ENCODE measurements at regions not wholly inside any gene's neighbourhood (a gene's known extent, or its start where the extent isn't known, plus 50 kb on each side); places are given as distances from the start of the nearest gene placed in this dataset.
"Not testable (repeated sequence)": the region's sequence is repeated elsewhere in the genome, so short reads cannot be mapped to it uniquely, and the experiment has no call there.

DNA sequence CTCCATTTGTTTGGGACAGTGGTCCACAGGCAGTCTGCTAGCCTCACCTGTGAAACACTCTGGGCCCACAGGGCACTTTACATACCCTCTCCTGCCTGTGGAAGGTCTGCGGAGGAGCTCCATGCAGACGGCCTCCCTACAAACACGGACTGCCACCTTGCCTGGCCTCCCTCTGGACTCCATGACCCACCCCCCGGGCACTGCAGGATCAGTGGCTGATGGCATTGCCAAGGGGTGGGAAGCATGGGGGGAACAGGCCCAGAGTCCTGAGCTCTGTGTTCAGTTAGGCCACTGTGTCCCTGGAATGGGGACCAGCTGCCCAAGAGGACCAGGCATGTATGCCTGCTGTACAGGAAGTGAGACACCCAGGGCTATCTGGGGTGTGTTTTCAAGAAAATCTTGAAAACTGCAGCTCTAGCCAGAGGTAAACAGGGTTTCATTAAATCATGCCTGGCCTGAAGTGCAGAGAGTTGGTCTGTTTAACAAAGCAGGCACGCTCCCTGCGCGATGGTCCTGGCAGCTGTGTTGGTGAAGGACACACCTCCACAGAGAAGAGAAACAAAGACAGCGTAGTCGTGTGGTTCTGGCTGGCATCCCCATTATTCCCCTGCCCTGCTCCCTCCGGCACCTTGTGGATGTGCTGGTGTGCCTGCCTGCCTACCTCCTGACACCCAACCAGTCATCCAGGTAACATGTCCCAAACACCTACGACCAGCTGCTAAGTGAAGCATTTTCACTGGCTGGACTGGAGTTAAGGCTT, 470.8 kb upstream of the ZMIZ1 start:
- H3K36me3 ChIP-seq (ENCODE audit: control insufficient read depth, insufficient read depth, low read length), result no peaks in the 10 kb centered on the region
- H3K4me3 ChIP-seq (ENCODE audit: low read length), result no peak overlapping the region
- no peaks in the 10 kb centered on the region for H3K9me3 ChIP-seq (ENCODE audit: control insufficient read depth, low read depth, low read length)
- H3K27ac ChIP-seq (ENCODE audit: low read length), result no peak overlapping the region
- WGBS (ENCODE audit: insufficient coverage, low lambda C conversion rate), result no CpG with 5 or more reads among the region's 11 CpGs
- DNase-seq, result no peak
- H3K27me3 ChIP-seq (ENCODE audit: control insufficient read depth, insufficient read depth, low read length), result no peaks in the 10 kb centered on the region
- H3K4me1 ChIP-seq (ENCODE audit: control insufficient read depth, insufficient read depth, low read length), result peaks cover 19% of the 10 kb centered on the region

DNA sequence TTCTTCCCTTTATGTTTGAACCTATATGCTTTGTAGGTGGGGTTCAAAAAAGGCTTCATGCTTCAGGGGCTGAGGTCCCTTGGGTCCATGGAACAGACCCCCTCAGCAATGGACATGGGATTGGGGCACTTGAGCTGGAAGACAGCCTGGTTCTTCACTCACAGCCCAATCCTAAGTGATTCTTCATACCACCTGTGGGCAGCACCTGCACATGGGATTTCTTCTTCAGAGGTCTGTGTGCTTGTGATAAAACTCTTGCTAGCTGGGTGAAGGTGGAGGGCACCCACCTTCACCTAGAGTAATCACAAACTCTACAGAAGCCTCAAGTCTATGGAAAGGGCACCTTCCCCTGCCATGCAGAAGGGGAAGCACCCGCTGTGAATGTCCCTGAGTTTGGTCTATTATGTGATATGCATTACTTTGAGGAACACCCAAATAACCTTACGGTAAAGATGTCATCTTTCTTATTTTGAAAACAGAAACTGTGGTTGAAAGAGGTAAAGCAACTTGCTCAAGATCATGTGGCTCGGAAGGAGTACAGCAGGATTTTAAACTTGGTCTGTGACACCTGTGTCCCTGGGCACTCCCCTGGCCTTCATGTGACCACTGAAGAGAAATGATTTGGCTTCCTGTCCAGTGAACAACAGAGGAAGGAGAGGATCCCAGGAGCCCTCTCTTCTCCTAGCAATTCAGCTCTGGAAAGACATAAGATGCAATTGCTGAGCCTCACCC, 469.5 kb upstream of the ZMIZ1 start:
- H3K36me3 ChIP-seq (ENCODE audit: control insufficient read depth, insufficient read depth, low read length), result no peaks in the 10 kb centered on the region
- no peak overlapping the region for H3K27ac ChIP-seq (ENCODE audit: low read length)
- DNase-seq, result no peak
- 88% methylated on average over 1 of the region's 3 CpGs for WGBS (ENCODE audit: insufficient coverage, low lambda C conversion rate)
- no peak overlapping the region for H3K4me3 ChIP-seq (ENCODE audit: low read length)
- peaks cover 18% of the 10 kb centered on the region for H3K4me1 ChIP-seq (ENCODE audit: control insufficient read depth, insufficient read depth, low read length)
- no peaks in the 10 kb centered on the region for H3K9me3 ChIP-seq (ENCODE audit: control insufficient read depth, low read depth, low read length)
- no peaks in the 10 kb centered on the region for H3K27me3 ChIP-seq (ENCODE audit: control insufficient read depth, insufficient read depth, low read length)

DNA sequence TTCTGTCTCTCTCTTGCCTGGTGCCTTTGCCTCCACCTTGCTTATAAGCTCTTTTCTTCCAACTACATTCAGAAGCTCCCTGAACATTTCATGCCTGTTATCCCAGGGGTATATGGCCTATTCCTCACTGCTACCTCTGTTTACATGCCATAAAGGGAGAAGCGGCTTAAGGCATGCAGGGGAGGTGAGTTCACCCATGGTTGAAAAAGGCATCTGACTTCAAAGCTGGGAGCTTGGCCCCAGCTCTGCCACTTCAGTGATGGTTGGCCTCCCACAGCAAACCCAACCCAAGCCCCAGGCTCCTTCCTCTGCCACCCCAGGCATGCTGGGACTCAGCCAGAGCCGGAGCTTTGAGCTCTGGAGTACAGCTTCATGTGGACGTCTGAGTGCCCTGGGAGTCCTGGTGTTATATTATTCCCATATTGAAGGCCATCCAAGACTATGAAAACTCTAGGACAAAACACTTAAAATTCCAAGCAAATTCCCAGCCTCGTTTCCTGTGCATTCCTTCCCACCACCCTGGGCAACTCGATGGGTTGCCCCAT, 468.6 kb upstream of the ZMIZ1 start:
- WGBS (ENCODE audit: insufficient coverage, low lambda C conversion rate), result no CpG with 5 or more reads among the region's 5 CpGs
- Histone ChIP-seq H3K9me3 (ENCODE audit: control insufficient read depth, low read depth, low read length) (no peaks in the 10 kb centered on the region), H3K27me3 (ENCODE audit: control insufficient read depth, insufficient read depth, low read length) (no peaks in the 10 kb centered on the region)

GRCh38 chr10:78600740-78601139, 468.0 kb upstream of the ZMIZ1 start:
- WGBS (ENCODE audit: insufficient coverage, low lambda C conversion rate), result 100% methylated on average over 1 of the region's 3 CpGs
- Histone ChIP-seq H3K4me1 (ENCODE audit: control insufficient read depth, insufficient read depth, low read length) (peaks cover 10% of the 10 kb centered on the region), H3K27me3 (ENCODE audit: control insufficient read depth, insufficient read depth, low read length) (no peaks in the 10 kb centered on the region), H3K27ac (ENCODE audit: low read length) (no peak overlapping the region), H3K4me3 (ENCODE audit: low read length) (no peak overlapping the region), H3K9me3 (ENCODE audit: control insufficient read depth, low read depth, low read length) (no peaks in the 10 kb centered on the region), H3K36me3 (ENCODE audit: control insufficient read depth, insufficient read depth, low read length) (no peaks in the 10 kb centered on the region)
- DNase-seq, result peak; percentile 62 to 83

More for the DNA sequence above, 468.6 kb upstream of the ZMIZ1 start:
- DNase-seq, result no peak
- H3K36me3 ChIP-seq (ENCODE audit: control insufficient read depth, insufficient read depth, low read length), result no peaks in the 10 kb centered on the region
- no peak overlapping the region for H3K4me3 ChIP-seq (ENCODE audit: low read length)
- H3K4me1 ChIP-seq (ENCODE audit: control insufficient read depth, insufficient read depth, low read length), result peaks cover 10% of the 10 kb centered on the region
- no peak overlapping the region for H3K27ac ChIP-seq (ENCODE audit: low read length)

DNA sequence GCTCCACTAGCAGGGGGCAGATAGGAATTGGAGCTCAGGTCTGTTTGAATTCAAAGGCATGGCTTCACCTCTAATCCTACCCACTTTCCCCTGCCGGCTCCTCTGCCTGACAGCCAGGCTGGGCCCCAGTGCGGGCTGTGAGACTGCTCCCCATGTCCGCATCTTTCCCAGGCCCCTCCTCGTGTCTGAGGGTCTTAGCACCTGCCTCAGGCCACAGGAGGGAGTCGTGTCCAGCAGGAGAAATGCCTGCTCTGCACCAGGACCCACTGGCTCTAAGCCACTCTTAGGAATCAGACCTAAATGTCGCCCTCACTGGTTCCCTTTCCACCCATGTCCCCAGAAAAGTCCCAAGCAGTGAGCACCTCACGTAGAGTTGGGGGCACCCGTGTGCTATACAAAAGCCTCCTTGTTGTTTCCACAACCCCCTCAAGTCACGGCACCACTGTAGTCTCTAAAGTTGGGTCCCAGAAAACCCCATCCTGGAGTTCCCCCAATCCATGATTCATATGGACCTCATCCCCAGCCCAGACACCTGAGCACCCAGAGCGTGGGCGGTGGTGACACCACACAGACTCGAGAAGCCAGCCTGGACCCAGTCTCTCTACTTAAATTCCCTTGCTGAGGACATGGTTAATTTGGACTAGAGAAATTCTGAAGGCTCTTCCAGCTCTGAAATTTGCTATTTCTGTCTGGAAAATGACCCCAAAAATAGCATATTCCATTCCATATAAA, 466.4 kb upstream of the ZMIZ1 start:
- Histone ChIP-seq H3K27me3 (ENCODE audit: control insufficient read depth, insufficient read depth, low read length) (no peaks in the 10 kb centered on the region), H3K4me3 (ENCODE audit: low read length) (no peak overlapping the region), H3K4me1 (ENCODE audit: control insufficient read depth, insufficient read depth, low read length) (peaks cover 10% of the 10 kb centered on the region), H3K36me3 (ENCODE audit: control insufficient read depth, insufficient read depth, low read length) (no peaks in the 10 kb centered on the region), H3K9me3 (ENCODE audit: control insufficient read depth, low read depth, low read length) (no peaks in the 10 kb centered on the region), H3K27ac (ENCODE audit: low read length) (no peak overlapping the region)
- no CpG with 5 or more reads among the region's 12 CpGs for WGBS (ENCODE audit: insufficient coverage, low lambda C conversion rate)
- no peak for DNase-seq

- Histone ChIP-seq H3K36me3 (ENCODE audit: control insufficient read depth, insufficient read depth, low read length) (no peaks in the 10 kb centered on the region), H3K9me3 (ENCODE audit: control insufficient read depth, low read depth, low read length) (peaks cover 2% of the 10 kb centered on the region), H3K4me3 (ENCODE audit: low read length) (no peak overlapping the region), H3K4me1 (ENCODE audit: control insufficient read depth, insufficient read depth, low read length) (peaks cover 10% of the 10 kb centered on the region), H3K27me3 (ENCODE audit: control insufficient read depth, insufficient read depth, low read length) (no peaks in the 10 kb centered on the region), H3K27ac (ENCODE audit: low read length) (no peak overlapping the region)
- no CpG with 5 or more reads among the region's 9 CpGs for WGBS (ENCODE audit: insufficient coverage, low lambda C conversion rate)
- no peak for DNase-seq
Observed at GRCh38 chr10:78604286-78604685, 464.5 kb upstream of the ZMIZ1 start.

- DNase-seq, result no peak
- H3K36me3 ChIP-seq (ENCODE audit: control insufficient read depth, insufficient read depth, low read length), result no peaks in the 10 kb centered on the region
- H3K27me3 ChIP-seq (ENCODE audit: control insufficient read depth, insufficient read depth, low read length), result no peaks in the 10 kb centered on the region
- H3K4me3 ChIP-seq (ENCODE audit: low read length), result no peak overlapping the region
- H3K27ac ChIP-seq (ENCODE audit: low read length), result no peak overlapping the region
- H3K4me1 ChIP-seq (ENCODE audit: control insufficient read depth, insufficient read depth, low read length), result peaks cover 10% of the 10 kb centered on the region
- no CpG with 5 or more reads among the region's 3 CpGs for WGBS (ENCODE audit: insufficient coverage, low lambda C conversion rate)
- peaks cover 7% of the 10 kb centered on the region for H3K9me3 ChIP-seq (ENCODE audit: control insufficient read depth, low read depth, low read length)
Observed at GRCh38 chr10:78604721-78605120, 464.0 kb upstream of the ZMIZ1 start.

DNA sequence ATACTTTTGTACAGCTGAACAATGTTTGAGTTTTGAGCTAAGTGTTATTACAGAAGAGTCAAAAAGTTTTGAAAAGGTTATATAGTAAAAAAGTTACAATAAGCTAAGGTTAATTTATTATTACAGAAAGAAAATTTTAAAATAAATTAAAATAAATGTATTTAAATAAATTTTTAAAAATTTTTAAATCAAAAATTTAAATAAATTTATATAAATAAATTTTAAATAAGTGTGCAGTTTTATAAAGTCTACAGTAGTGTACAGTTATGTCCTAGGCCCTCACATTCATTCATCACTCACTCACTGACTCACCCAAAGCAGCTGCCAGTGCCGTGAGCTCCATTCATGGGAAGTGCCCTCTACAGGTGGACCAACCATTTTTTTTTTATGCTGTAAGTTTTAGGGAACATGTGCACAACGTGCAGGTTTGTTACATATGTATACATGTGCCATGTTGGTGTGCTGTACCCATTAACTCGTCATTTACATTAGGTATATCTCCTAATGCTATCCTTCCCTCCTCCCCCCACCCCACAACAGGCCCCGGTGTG, 462.9 kb upstream of the ZMIZ1 start:
- WGBS (ENCODE audit: insufficient coverage, low lambda C conversion rate), result no CpG with 5 or more reads among the region's 4 CpGs
- no peak for DNase-seq
- Histone ChIP-seq H3K27me3 (ENCODE audit: control insufficient read depth, insufficient read depth, low read length) (no peaks in the 10 kb centered on the region), H3K36me3 (ENCODE audit: control insufficient read depth, insufficient read depth, low read length) (no peaks in the 10 kb centered on the region), H3K9me3 (ENCODE audit: control insufficient read depth, low read depth, low read length) (peaks cover 8% of the 10 kb centered on the region), H3K4me3 (ENCODE audit: low read length) (no peak overlapping the region), H3K4me1 (ENCODE audit: control insufficient read depth, insufficient read depth, low read length) (peaks cover 4% of the 10 kb centered on the region), H3K27ac (ENCODE audit: low read length) (no peak overlapping the region)

GRCh38 chr10:78606766-78607165, 462.0 kb upstream of the ZMIZ1 start:
- H3K27ac ChIP-seq (ENCODE audit: low read length); DNase-seq; H3K36me3 ChIP-seq (ENCODE audit: control insufficient read depth, insufficient read depth, low read length); H3K27me3 ChIP-seq (ENCODE audit: control insufficient read depth, insufficient read depth, low read length); H3K9me3 ChIP-seq (ENCODE audit: control insufficient read depth, low read depth, low read length); H3K4me1 ChIP-seq (ENCODE audit: control insufficient read depth, insufficient read depth, low read length); H3K4me3 ChIP-seq (ENCODE audit: low read length): not testable (repeated sequence)
- WGBS (ENCODE audit: insufficient coverage, low lambda C conversion rate), result no CpG with 5 or more reads among the region's 2 CpGs

DNA sequence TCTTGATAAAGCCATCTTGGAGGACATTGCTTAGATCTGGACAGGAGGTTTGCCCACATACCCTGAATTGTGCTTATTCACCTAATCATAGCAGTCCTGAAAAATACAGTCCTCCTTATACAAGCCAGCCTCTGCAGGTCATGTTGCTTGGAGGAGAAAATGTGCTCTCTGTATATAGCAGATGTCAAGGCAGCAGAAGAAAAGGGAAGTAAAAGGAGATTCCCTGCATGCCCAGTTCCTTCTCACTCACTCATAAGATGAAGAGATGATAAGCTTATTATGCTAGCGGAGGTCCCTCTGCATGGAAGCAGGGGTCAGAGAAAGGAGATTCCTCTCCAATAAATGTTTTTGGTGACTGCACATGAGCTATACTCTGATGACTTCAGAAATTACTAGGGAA, 458.8 kb upstream of the ZMIZ1 start:
- Histone ChIP-seq H3K4me1 (ENCODE audit: control insufficient read depth, insufficient read depth, low read length) (no peaks in the 10 kb centered on the region), H3K36me3 (ENCODE audit: control insufficient read depth, insufficient read depth, low read length) (no peaks in the 10 kb centered on the region), H3K27ac (ENCODE audit: low read length) (no peak overlapping the region), H3K27me3 (ENCODE audit: control insufficient read depth, insufficient read depth, low read length) (no peaks in the 10 kb centered on the region), H3K4me3 (ENCODE audit: low read length) (no peak overlapping the region), H3K9me3 (ENCODE audit: control insufficient read depth, low read depth, low read length) (peaks cover 8% of the 10 kb centered on the region)
- no CpG with 5 or more reads among the region's 1 CpG for WGBS (ENCODE audit: insufficient coverage, low lambda C conversion rate)
- DNase-seq, result no peak
